Fibroblast of skin of abdomen (primary cell): ENCODE measurements at regions not wholly inside any gene's neighbourhood (a gene's known extent, or its start where the extent isn't known, plus 50 kb on each side); places are given as distances from the start of the nearest gene placed in this dataset.
"Not testable (repeated sequence)": the region's sequence is repeated elsewhere in the genome, so short reads cannot be mapped to it uniquely, and the experiment has no call there.

Experiments
- DNase-seq: peaks from one replicate; pipeline ENCODE4 v3.0.0-alpha.2; 2013

DNA sequence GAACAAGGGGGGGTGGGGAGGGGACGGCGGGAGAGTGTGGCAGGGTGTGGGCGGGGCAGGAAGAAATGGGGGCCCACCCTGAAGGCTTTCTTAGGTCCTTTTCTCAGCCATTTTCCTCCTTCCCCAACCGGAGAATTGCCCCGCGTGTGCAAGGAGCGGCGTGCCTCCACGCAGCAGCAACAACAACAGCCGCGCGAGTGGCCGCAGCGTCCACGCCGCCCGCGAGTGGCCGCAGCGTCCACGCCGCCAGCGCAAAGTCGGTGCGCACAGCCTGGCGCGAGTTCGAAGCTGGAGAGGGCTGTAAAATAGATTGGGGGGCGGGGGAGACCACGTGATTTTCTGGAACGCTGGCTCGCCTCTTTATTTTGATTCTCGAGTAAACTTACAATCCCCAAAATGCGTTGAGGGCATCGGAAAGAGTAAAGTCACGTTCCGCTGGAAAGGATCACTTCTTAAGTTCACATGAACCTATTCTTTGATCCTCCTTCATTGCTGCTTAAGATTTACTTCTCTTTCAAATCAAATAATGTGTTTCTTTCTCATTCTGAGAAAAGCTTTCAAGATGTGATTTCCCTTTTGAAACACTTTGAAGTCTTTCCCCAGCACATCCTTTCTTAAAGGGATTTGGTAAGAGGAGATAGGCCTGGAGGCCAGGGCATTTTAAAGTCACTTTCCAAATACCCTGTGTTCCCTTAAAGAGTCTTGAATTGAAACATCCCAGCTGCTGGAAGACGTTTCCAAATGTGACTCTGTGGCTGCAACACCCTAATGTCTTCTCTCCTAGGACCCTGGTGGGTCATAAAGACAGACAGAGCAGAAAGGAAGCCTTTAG lies 66.7 kb upstream of the ZNF217 start:
- no peak for DNase-seq

DNA sequence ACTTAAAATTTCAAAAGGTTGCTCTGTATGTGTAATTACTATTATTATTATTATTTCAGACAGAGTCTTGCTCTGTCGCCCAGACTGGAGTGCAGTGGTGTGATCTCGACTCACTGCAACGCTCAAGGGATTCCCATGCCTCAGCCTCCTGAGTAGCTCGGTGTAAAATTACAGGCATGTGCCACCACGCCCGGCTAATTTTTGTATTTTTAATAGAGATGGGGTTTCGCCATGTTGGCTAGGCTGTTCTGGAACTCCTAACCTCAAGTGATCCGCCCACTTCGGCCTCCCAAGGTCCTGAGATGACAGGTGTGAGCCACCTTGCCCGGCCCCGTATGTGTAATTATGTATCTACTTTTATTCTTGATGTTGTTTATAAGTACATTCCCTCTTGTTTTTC lies 65.3 kb upstream of the ZNF217 start:
- no peak for DNase-seq

DNA sequence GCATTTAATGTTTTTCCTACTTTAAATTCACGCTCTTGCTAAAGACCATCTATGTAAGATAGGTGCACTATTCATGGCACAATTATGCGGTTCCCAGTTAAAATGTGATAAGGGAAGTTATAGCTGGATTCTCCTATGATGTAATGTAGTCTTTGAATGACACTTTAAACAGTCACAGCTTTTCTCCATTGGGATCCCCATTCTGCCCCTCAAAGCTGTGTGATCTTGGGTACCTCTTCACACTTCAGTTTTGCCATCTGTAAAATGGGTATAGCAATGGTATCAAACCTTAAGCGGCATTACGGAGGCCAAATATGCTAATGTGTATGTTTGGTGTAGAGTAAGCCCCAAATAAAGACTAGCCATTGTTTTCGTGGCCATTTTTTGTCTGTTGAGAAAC lies 64.7 kb upstream of the ZNF217 start:
- DNase-seq, result no peak

DNA sequence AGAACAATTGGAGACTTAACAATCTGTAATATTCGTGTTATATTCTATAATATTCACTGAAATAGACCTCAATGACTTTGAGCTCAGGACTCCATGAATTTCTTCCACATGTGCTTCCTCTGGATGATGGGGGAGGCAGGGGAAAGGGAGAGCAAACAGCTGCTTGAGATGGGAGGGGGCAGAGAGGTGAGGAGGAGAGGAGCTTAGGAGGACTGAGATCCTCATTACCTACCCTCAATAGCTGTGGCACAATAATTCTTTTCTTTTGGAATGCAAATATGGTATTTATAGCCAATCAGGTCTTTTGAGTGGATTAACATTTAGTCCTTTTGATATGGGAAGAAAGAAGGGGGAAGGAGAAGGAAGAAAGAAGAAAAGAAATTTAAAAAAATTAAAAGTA lies 64.1 kb upstream of the ZNF217 start:
- no peak for DNase-seq

DNA sequence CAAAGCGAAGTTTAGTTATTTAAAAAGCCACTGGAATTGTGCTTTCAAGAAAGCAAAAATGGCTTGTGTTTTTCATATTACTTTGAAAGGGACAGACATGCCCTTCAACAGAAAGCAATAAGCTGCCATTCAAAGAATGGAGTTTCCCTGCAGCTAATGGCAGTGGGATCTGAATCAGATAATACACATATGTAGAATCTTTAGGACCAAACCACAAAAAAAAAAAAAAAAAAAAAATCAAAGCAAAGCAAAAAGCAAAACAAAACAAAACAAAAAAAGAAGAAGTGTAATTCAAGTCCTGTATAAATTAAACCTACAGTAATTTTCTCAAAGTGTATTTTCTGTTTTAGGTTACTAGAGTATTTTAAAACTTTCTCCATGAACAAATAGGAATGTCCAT lies 63.6 kb upstream of the ZNF217 start:
- no peak for DNase-seq

DNA sequence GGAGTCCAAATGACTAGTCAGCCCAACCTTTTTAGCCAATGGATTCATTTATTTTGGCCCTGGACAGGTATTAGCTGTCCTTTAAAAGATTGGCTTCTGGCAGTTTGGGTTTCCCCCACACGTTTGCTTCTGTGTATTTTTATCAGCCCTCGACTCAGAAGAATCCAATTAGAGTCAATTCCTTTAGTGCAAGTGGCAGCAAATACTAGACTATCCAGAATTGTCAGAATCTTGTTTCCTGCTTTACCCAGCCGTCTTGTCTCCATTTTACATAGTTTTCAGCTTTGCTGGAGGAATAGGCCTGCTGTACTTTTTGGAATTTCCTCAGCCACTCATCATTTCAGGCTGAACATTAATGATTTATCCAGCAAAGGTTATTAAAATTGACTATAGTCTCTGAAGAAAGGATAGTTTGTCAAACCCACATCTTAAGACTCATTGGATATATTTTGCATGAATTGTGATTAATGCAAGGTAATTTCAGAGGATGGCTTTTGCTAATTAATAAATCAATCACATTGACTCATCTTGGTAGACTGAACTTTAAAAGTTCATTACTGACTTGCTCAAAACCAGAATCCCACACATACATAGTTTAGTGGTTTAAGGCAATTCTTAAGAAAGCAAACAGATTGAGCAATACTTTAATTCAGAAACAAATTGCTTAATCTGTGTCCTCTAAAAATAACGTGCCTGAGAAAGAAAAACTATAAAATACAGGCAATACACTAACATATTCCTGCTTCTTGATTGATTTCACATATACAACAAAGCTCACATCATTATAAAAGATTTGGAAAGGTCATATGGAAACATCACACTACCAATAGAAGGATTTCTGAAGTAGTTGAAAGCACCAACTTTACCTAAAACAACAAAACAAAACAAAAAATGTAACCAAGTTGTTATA lies 62.9 kb upstream of the ZNF217 start:
- DNase-seq, result peak; percentile 91

DNA sequence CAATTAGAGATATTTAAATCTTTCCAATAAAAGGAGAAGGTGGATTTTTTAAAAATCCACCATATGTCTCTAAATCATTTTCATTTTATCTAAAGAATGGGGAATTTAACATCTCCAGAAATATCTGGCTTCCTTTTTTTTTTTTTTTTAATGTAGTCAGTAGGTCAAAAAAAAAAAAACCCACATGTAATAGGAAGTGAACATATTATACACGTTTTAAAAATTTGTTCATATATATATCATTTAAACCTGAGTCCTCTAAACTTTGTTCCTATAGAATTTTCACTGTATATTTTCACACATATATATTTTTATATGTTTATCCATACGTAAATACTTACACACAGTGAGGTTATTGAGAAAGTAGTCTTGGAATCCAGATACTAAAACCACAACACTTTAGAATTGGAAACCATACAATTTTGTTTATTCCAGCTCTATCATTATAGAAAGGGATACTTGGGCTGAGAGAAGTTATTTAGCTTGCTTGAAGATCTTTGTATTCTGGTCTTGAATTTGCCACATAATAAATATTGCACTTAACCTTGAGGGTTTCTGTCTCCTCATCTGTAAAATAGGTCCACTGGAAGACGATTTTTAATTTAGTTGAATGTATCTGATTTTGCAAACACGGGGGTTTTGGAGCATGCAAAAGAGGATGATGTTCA lies 62.1 kb upstream of the ZNF217 start:
- DNase-seq, result peak; percentile 68

DNA sequence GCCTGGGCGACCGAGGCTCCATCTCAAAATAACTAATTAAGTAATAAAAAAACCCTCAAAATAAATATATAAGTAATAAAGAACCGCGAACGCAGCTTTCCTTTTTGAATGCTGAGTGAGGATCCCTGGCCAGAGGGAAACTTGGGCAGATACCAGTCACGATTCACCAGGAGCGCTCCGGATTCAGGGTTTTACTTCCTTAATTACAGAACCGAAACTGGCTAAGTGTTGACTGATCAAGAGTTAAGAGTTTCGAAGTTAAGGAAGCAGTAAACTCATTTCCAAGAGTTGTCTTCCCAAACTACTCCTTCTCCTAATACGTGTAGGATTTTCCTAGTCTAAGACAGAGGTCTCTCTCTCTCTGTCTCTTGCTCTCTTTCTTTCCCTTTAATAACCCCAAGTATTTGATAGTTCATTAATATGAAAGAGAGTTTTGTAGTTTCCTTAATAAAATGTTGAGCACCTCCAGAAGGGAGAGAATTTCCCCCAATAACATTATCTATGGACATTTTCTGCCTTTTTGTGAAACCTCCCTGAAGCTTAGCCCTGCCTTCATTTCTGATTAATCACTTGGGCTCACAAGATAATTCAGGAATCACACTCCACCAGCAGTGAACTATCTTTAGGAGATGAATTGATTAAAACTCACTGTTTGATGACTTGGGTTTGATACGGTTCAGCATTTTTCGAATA lies 61.4 kb upstream of the ZNF217 start:
- DNase-seq, result no peak

DNA sequence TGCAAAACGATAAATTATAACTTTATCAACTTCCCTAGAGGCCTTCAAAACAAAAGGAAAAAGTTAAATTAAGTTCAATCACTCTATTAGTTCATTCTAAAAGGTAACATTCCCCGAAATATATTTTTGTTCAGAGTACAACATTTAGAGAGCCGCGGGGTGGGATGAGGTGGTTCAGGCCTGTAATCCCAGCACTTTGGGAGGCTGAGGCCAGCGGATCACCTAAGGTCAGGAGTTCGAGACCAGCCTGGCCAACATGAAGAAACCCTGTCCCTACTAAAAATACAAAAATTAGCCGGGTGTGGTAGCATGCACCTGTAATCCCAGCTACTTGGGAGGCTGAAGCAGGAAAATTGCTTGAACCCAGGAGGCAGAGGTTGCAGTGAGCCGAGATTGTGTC lies 60.9 kb upstream of the ZNF217 start:
- not testable (repeated sequence) for DNase-seq

DNA sequence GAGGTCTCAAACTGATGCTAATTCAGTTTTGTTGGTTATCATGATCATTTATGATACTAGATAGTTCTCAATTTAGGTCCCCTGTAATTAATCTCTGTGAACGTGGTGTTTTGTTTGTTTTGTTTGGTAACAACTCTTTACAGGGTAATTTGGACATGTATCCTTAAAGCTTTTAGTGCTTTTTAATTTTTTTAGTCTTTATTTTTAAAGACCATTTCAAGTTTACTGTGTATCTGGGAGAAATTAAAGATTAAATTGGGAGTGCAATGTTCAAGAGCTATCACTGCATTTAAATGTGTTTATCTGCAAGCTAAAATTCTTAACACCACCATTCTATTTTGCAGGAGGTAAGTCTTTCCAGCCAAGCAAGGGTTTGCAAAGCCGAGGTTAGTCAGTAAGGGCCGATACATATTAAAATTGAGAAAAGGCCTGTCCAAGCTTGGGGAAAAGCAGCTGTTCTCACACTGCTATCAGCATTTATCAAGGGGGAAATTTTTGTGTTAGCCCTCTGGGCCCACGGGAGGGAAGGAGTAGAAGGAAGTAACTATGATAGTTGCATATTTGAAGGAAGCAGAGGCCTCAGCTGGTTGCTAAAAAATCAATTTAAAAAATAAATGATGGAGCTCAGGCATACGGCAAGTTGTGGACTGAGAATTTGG lies 59.3 kb upstream of the ZNF217 start:
- DNase-seq, result no peak

DNA sequence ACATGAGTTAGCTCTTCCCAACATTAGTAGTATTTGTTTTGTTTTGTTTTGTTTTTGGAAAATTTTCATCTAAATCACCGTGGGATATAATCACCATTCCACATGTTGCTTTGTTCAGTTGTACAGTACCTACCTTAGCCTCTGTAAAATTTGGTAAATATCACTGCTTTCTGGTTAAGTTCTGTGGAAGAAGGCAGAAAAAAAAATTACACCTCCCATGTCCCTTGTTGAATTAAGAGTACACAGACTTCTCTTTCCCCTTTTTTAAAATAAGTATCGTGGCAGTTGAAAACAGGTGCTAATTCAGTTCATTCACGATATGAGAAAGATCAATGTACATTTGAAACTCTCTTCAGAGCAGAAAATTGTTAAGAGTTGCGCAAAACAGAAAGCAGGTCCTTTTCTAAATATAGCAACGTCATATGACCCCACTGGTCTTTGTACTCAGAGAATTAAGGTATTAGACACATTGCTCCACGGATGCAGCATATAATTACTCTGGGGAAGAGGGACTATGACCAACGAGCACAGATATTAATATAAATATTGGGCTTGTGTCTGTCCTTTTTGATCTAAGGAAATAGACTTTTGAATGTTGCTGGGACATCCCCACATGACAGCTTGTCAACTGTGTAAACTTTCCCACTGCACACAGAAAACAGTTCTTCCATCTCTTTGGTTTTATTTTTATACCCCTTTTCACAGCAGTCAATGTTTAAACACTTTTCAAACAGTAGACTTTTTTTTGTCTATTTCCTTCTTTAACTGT lies 58.6 kb upstream of the ZNF217 start:
- DNase-seq, result peak; percentile 5

DNA sequence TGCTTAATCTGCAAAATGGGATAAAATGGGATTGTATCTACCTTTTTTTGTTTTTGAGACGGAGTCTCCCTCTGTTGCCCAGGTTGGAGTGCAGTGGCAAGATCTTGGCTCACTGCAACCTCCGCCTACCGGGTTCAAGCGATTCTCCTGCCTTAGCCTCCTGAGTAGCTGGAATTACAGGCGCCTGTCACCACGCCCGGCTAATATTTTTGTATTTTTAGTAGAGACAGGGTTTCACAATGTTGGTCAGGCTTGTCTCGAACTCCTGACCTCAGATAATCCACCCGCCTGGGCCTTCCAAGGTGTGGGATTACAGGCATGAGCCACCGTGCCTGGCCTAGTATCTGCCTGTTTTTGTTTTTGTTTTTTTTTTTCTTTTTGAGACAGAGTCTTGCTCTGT lies 55.9 kb upstream of the ZNF217 start:
- not testable (repeated sequence) for DNase-seq

DNA sequence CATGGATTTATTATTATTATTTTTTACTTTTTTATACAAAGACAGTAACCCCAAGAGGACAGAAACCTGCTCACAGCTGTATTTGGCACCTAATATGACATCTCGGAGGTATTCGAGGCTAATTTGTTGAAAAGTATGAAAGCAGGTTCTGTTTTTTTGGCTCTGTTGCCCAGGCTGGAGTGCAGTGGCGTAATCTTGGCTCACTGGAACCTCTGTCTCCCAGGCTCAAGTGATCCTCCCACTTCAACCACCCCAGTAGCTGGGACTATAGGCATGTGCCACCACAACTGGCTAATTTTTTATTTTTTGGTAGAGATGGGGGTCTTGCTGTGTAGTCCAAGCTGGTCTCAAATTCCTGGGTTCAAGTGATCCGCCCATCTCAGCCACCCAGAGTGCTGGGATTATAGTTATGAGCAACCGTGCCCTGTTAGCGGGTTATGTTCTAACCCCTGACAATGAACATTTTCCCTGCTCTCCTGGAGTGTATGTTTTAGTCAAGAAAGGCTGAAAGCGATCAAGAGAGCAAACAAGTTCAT lies 53.7 kb upstream of the ZNF217 start:
- no peak for DNase-seq

DNA sequence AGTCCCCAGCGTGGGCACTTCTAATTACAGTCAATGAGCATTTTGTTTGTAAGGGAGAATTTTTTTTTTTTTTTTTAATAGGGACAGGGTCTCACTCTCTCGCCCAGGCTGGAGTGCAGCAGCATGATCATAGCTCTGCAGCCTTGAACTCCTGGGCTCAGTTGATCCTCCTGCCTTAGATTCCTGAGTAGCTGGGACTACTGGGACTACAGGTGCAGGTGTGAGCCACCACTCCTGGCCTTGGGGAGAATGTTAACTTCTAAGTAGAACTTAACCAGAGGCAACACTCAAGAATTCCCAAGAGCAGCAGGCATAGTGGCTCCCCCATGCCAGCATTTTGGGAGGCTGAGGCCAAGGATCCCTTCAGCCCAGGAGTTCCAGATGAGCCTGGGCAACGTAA lies 52.9 kb upstream of the ZNF217 start:
- DNase-seq, result no peak

DNA sequence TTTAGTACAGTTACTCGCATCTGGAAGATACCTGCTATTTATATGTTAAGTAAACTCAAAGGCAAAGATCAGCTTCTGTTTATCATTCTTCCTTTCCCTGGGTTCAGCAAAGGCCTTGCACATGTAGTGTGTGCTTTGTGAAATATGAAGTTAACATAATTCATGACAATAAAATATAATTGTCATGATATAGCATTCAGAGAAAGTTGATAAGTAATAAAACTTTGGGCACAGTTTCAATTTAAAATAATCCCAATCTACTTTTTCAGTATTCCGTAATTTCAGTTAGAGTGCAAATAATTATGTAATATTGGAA lies 51.9 kb upstream of the ZNF217 start:
- DNase-seq, result no peak

DNA sequence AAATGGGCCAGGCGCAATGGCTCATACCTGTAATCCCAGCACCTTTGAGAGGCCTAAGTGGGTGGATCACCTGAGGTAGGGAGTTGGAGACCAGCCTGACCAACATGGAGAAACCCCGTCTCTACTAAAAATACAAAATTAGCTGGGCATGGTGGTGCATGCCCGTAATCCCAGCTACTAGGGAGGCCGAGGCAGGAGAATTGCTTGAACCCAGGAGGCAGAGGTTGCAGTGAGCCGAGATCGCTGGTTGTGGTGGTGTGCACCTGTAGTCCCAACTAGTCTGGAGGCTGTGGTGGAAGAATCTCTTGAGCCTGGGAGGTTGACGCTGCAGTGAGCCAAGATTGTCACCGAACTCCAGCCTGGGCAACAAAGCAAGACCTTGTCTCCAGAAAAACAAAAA lies 50.5 kb upstream of the ZNF217 start:
- not testable (repeated sequence) for DNase-seq
